ENCODE measurements at regions not wholly inside any gene's neighbourhood (a gene's known extent, or its start where the extent isn't known, plus 50 kb on each side); places are given as distances from the start of the nearest gene placed in this dataset.

DNA sequence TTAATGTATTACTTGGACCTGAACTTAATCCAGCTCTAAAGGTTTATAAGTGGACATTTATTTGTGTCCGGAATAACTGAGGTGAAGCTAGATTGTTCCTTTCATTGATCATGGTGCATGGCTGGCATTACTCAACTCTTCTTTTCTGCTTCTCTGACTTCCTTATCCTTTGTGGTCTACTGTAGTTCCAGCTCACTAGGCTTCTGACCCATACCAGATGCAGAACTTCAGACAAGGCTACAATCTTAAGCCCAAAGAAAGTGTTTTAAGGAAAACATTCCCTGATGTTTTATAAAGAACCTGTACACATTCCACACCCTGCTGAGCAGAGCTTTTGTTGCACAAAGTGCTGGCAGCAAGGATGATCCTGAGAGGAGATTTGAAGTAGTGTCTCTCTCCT, 250.8 kb upstream of the TGFBR2 start:
- Histone ChIP-seq H3K36me3 (no peaks in the 10 kb centered on the region), H3K27me3 (replicated peaks; ENCODE audit: insufficient read depth) (no peaks in the 10 kb centered on the region), H3K4me1 (ENCODE audit: control insufficient read depth in 1 of 2, low read depth in 2 of 2) (peaks cover 30 to 44% of the 10 kb centered on the region in 2 donors), H3K27ac (peak overlapping the region; percentile 54 to 79), H3K4me3 (no peak overlapping the region), H3K9me3 (no peaks in the 10 kb centered on the region)
- DNase-seq (ENCODE audit: low spot score), result no peak
- no peak for ATAC-seq (ENCODE audit: insufficient number of reproducible peaks, low FRiP score, low read depth)
- TF ChIP-seq, protein P1, sequence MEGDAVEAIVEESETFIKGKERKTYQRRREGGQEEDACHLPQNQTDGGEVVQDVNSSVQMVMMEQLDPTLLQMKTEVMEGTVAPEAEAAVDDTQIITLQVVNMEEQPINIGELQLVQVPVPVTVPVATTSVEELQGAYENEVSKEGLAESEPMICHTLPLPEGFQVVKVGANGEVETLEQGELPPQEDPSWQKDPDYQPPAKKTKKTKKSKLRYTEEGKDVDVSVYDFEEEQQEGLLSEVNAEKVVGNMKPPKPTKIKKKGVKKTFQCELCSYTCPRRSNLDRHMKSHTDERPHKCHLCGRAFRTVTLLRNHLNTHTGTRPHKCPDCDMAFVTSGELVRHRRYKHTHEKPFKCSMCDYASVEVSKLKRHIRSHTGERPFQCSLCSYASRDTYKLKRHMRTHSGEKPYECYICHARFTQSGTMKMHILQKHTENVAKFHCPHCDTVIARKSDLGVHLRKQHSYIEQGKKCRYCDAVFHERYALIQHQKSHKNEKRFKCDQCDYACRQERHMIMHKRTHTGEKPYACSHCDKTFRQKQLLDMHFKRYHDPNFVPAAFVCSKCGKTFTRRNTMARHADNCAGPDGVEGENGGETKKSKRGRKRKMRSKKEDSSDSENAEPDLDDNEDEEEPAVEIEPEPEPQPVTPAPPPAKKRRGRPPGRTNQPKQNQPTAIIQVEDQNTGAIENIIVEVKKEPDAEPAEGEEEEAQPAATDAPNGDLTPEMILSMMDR (IDR thresholded peaks at IDR 0.05), result no peak

DNA sequence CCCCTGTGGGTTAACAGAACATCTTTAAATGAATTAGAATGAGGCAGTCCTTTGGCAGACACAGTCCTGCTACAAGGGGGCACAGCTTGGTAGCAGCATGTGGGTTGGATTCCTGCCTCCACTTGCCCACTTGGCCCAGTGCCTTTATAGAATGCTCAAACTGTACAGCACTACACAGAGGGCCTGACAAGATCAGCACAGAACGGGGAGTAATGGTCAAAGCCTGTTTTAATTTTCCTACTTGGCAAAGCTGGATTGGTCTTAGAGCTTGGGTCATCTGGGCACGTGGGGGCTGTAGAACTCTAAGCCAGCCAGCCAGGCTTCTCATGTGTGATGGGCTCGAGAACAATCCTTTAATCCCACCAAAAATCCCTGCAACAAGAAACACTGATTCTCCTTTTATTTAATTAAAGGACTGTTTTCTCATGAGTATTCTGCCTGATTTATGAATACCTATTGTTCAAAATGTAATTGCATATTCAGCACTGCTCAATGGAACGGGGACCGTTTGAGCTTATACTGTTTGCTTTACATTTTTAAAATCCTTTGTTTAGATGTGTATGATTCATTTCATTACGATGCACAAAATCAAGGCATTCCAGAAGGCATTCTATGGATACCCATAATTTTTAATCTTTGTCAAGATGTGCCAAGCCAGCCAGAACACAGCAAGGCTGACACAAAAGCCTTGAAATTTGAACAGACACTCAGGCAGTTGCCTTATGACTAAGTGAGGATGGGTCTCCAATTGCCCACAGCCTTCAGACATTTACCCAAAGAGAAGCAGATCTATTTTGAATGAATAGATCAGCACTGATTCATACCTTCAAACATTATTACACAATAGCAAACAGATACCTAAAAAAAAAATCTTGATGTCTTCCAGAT, 249.3 kb upstream of the TGFBR2 start:
- Histone ChIP-seq H3K36me3 (no peaks in the 10 kb centered on the region), H3K4me3 (no peak overlapping the region), H3K27me3 (replicated peaks; ENCODE audit: insufficient read depth) (no peaks in the 10 kb centered on the region), H3K27ac (peak overlapping the region in 1 of 2 donors; percentile 49), H3K4me1 (ENCODE audit: control insufficient read depth in 1 of 2, low read depth in 2 of 2) (peaks cover 30 to 39% of the 10 kb centered on the region in 2 donors), H3K9me3 (no peaks in the 10 kb centered on the region)
- no peak for DNase-seq (ENCODE audit: low spot score)
- ATAC-seq (ENCODE audit: insufficient number of reproducible peaks, low FRiP score, low read depth), result no peak
- TF ChIP-seq, protein P1 (IDR thresholded peaks at IDR 0.05), result no peak

DNA sequence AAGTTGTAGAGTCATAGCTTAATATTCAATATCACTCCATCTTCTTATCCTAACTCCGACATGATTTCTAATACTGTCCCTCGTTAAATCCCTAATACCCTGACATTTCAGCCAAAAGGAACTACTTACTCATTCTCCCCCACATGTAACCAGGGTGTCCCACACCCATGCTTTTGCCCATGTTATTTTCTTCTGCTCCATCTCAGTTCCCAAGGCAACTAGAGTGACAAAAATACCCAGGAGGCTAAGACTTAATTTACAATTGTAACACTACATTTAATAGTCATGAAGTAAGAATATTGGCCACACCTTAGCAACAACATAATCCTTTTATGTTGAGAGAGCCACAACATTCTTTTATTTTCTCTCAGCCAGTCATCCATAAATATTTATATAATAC, 248.5 kb upstream of the TGFBR2 start:
- H3K9me3 ChIP-seq, result no peaks in the 10 kb centered on the region
- no peak overlapping the region for H3K27ac ChIP-seq

DNA sequence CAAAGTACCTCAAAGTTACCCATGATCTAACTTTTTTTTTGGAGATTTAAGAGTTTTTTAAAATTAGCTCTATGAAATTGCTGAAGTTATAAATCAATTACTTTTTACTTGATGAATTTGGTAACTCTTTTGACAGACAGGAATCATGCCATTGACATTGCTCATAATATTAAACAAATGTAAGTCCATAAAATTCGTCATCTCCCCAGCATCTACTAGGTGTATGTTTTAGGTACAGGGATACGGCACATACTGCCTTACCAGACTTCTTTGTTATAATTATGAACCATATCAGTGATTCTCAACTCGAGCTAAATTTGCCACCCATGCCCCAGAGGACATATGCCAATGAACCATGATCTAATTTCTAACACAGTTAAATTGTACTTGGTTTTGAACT, 247.5 kb upstream of the TGFBR2 start:
- TF ChIP-seq, protein P1 (IDR thresholded peaks at IDR 0.05), result no peak
- Histone ChIP-seq H3K9me3 (no peaks in the 10 kb centered on the region), H3K27ac (no peak overlapping the region), H3K27me3 (replicated peaks; ENCODE audit: insufficient read depth) (no peaks in the 10 kb centered on the region), H3K36me3 (no peaks in the 10 kb centered on the region), H3K4me3 (no peak overlapping the region), H3K4me1 (ENCODE audit: control insufficient read depth in 1 of 2, low read depth in 2 of 2) (peaks cover 21 to 22% of the 10 kb centered on the region in 2 donors)
- DNase-seq (ENCODE audit: low spot score) (no peak), ATAC-seq (ENCODE audit: insufficient number of reproducible peaks, low FRiP score, low read depth) (no peak)

More for the DNA sequence above, 248.5 kb upstream of the TGFBR2 start:
- ATAC-seq (ENCODE audit: insufficient number of reproducible peaks, low FRiP score, low read depth) (no peak), DNase-seq (ENCODE audit: low spot score) (no peak)
- Histone ChIP-seq H3K4me1 (ENCODE audit: control insufficient read depth in 1 of 2, low read depth in 2 of 2) (peaks cover 28 to 31% of the 10 kb centered on the region in 2 donors), H3K27me3 (replicated peaks; ENCODE audit: insufficient read depth) (no peaks in the 10 kb centered on the region), H3K36me3 (no peaks in the 10 kb centered on the region), H3K4me3 (no peak overlapping the region)
- TF ChIP-seq, protein P1 (IDR thresholded peaks at IDR 0.05), result no peak

DNA sequence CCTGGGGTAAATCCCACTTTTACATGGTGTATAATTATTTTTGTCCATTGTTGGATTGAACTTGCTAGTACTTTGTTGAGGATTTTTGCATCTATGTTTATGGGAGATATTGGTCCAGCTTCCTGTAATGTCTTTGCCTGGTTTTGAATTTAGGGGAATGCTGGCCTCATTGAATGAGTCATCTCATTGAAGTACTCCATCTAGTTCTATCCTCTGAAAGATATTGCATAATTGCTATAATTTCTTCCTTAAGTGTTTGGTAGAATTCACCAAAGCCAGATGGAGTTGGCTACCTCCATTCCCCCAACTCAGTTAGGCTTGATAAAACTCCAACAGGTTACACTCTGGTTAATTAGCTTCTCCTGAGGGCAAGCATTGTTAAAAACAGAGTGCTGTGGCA, 237.4 kb upstream of the TGFBR2 start:
- Histone ChIP-seq H3K9me3 (no peaks in the 10 kb centered on the region), H3K4me3 (no peak overlapping the region), H3K36me3 (no peaks in the 10 kb centered on the region), H3K27me3 (replicated peaks; ENCODE audit: insufficient read depth) (no peaks in the 10 kb centered on the region), H3K4me1 (ENCODE audit: control insufficient read depth in 1 of 2, low read depth in 2 of 2) (peaks cover 3 to 29% of the 10 kb centered on the region in 2 donors), H3K27ac (no peak overlapping the region)
- TF ChIP-seq, protein P1 (IDR thresholded peaks at IDR 0.05), result no peak
- DNase-seq (ENCODE audit: low spot score), result no peak
- no peak for ATAC-seq (ENCODE audit: insufficient number of reproducible peaks, low FRiP score, low read depth)

Data from thoracic aorta (tissue), 2 donors.